Naive thymus-derived CD8-positive, alpha-beta T cell (primary cell): ENCODE measurements at regions not wholly inside any gene's neighbourhood (a gene's known extent, or its start where the extent isn't known, plus 50 kb on each side); places are given as distances from the start of the nearest gene placed in this dataset.

Experiments used
- ATAC-seq, 2 donors: fragments of 150-1000 bp; cut with Tn5 transposase in 1 of 2; sonication (Bioruptor Pico), chemical (Tn5 transposase) in 1 of 2; 1 replicate in 1 of 2; 2 replicates in 1 of 2; pipeline ENCODE4 v1.10.0; 2021; ENCODE audit warnings: mild to moderate bottlenecking in 2 of 2, moderate library complexity in 2 of 2
- POLR2A ChIA-PET: fragments of 350-600 bp; sonication (Branson Sonifier 250); formaldehyde crosslinking; loops from one replicate; lab custom pipeline; 2021; ENCODE audit warnings: antibody characterized with exemption; lab: Charles Lee
- DNase-seq, 10 donors: peaks; one replicate each; pipeline versions ENCODE4 v3.0.0 to v3.0.0-alpha.2; 2020 to 2022
- H3K27ac Mint-ChIP-seq, 10 donors: one replicate each; pipeline ENCODE4 v1.8.0; 2020 to 2022; ENCODE audit warnings: mild to moderate bottlenecking in 10 of 10, mixed read lengths in 10 of 10, moderate library complexity in 4 of 10, inconsistent platforms in 1 of 10
- H3K27me3 Mint-ChIP-seq, 5 donors: one replicate each; pipeline ENCODE4 v1.8.0; 2021 to 2022; ENCODE audit warnings: mixed read lengths in 5 of 5
- H3K36me3 Mint-ChIP-seq, 3 donors: one replicate each; pipeline ENCODE4 v1.8.0; 2020 to 2022; ENCODE audit warnings: mixed read lengths in 3 of 3, mild to moderate bottlenecking in 2 of 3, inconsistent platforms in 1 of 3
- H3K4me1 Mint-ChIP-seq, 4 donors: one replicate each; pipeline ENCODE4 v1.8.0; 2021 to 2022; ENCODE audit warnings: mixed read lengths in 4 of 4
- H3K4me3 Mint-ChIP-seq, 10 donors: one replicate each; pipeline ENCODE4 v1.8.0; 2020 to 2022; ENCODE audit warnings: mild to moderate bottlenecking in 10 of 10, mixed read lengths in 10 of 10, moderate library complexity in 6 of 10, inconsistent platforms in 1 of 10
- H3K9me3 Mint-ChIP-seq, 9 donors: one replicate each; pipeline ENCODE4 v1.8.0; 2020 to 2022; ENCODE audit warnings: mixed read lengths in 9 of 9, mild to moderate bottlenecking in 3 of 9, inconsistent platforms in 1 of 9, moderate library complexity in 1 of 9

- no peak for ATAC-seq
- Mint-ChIP-seq H3K36me3 (no peaks in the 10 kb centered on the region), H3K27me3 (no peaks in the 10 kb centered on the region), H3K9me3 (peaks cover 0 to 4% (median 0%) of the 10 kb centered on the region in 9 donors), H3K27ac (no peak overlapping the region), H3K4me1 (no peaks in the 10 kb centered on the region), H3K4me3 (no peak overlapping the region)
- POLR2A ChIA-PET = no interaction called here
- no peak for DNase-seq
Observed at GRCh38 chr1:103218821-103219220, 110.5 kb upstream of the COL11A1 start.

GRCh38 chr1:103218369-103218768 lies 110.0 kb upstream of the COL11A1 start:
- no peak overlapping the region for H3K27ac Mint-ChIP-seq
- H3K4me3 Mint-ChIP-seq = no peak overlapping the region
- DNase-seq (no peak), ATAC-seq (no peak)
- H3K36me3 Mint-ChIP-seq = no peaks in the 10 kb centered on the region
- POLR2A ChIA-PET = no interaction called here
- no peaks in the 10 kb centered on the region for H3K4me1 Mint-ChIP-seq
- peaks cover 0 to 4% (median 0%) of the 10 kb centered on the region in 9 donors for H3K9me3 Mint-ChIP-seq
- no peaks in the 10 kb centered on the region for H3K27me3 Mint-ChIP-seq

GRCh38 chr1:103211073-103211472 lies 102.8 kb upstream of the COL11A1 start:
- POLR2A ChIA-PET = no interaction called here
- Mint-ChIP-seq H3K36me3 (no peaks in the 10 kb centered on the region), H3K9me3 (peaks cover 0 to 4% (median 0%) of the 10 kb centered on the region in 9 donors), H3K27me3 (no peaks in the 10 kb centered on the region), H3K4me3 (no peak overlapping the region), H3K4me1 (no peaks in the 10 kb centered on the region), H3K27ac (no peak overlapping the region)
- DNase-seq (no peak), ATAC-seq (no peak)

GRCh38 chr1:103208844-103209243 lies 100.5 kb upstream of the COL11A1 start:
- Mint-ChIP-seq H3K4me3 (no peak overlapping the region), H3K27ac (no peak overlapping the region), H3K9me3 (peaks cover 0 to 4% (median 0%) of the 10 kb centered on the region in 9 donors), H3K4me1 (no peaks in the 10 kb centered on the region), H3K36me3 (no peaks in the 10 kb centered on the region), H3K27me3 (no peaks in the 10 kb centered on the region)
- ATAC-seq (no peak), DNase-seq (no peak)
- POLR2A ChIA-PET = no interaction called here

GRCh38 chr1:103199001-103199400 lies 90.7 kb upstream of the COL11A1 start:
- peaks cover 0 to 4% (median 0%) of the 10 kb centered on the region in 9 donors for H3K9me3 Mint-ChIP-seq
- no peak overlapping the region for H3K4me3 Mint-ChIP-seq
- no peaks in the 10 kb centered on the region for H3K36me3 Mint-ChIP-seq
- H3K4me1 Mint-ChIP-seq = no peaks in the 10 kb centered on the region
- DNase-seq (no peak), ATAC-seq (no peak)
- no peaks in the 10 kb centered on the region for H3K27me3 Mint-ChIP-seq
- no peak overlapping the region for H3K27ac Mint-ChIP-seq
- POLR2A ChIA-PET = no interaction called here

GRCh38 chr1:103198076-103198475 lies 89.8 kb upstream of the COL11A1 start:
- no peak overlapping the region for H3K27ac Mint-ChIP-seq
- no peak for DNase-seq
- no peaks in the 10 kb centered on the region for H3K27me3 Mint-ChIP-seq
- H3K9me3 Mint-ChIP-seq = peaks cover 0 to 4% (median 0%) of the 10 kb centered on the region in 9 donors
- H3K4me1 Mint-ChIP-seq = no peaks in the 10 kb centered on the region
- no peaks in the 10 kb centered on the region for H3K36me3 Mint-ChIP-seq
- no peak overlapping the region for H3K4me3 Mint-ChIP-seq
- POLR2A ChIA-PET = no interaction called here
- ATAC-seq = no peak

GRCh38 chr1:103197216-103197615 lies 88.9 kb upstream of the COL11A1 start:
- Mint-ChIP-seq H3K4me1 (no peaks in the 10 kb centered on the region), H3K27ac (no peak overlapping the region), H3K9me3 (peaks cover 0 to 4% (median 0%) of the 10 kb centered on the region in 9 donors), H3K27me3 (no peaks in the 10 kb centered on the region), H3K4me3 (no peak overlapping the region), H3K36me3 (no peaks in the 10 kb centered on the region)
- no peak for DNase-seq
- POLR2A ChIA-PET = no interaction called here
- ATAC-seq = no peak

- Mint-ChIP-seq H3K27ac (no peak overlapping the region), H3K4me3 (no peak overlapping the region), H3K4me1 (no peaks in the 10 kb centered on the region), H3K36me3 (no peaks in the 10 kb centered on the region), H3K9me3 (peaks cover 0 to 4% (median 0%) of the 10 kb centered on the region in 9 donors), H3K27me3 (no peaks in the 10 kb centered on the region)
- ATAC-seq = no peak
- DNase-seq = no peak
- POLR2A ChIA-PET = no interaction called here
Observed at GRCh38 chr1:103194984-103195383, 86.7 kb upstream of the COL11A1 start.

GRCh38 chr1:103194060-103194459 lies 85.7 kb upstream of the COL11A1 start:
- peaks cover 0 to 7% (median 1%) of the 10 kb centered on the region in 9 donors for H3K9me3 Mint-ChIP-seq
- POLR2A ChIA-PET = no interaction called here
- H3K36me3 Mint-ChIP-seq = no peaks in the 10 kb centered on the region
- H3K27ac Mint-ChIP-seq = no peak overlapping the region
- no peaks in the 10 kb centered on the region for H3K27me3 Mint-ChIP-seq
- H3K4me1 Mint-ChIP-seq = no peaks in the 10 kb centered on the region
- H3K4me3 Mint-ChIP-seq = no peak overlapping the region
- no peak for ATAC-seq
- no peak for DNase-seq

GRCh38 chr1:103191327-103191726 lies 83.0 kb upstream of the COL11A1 start:
- Mint-ChIP-seq H3K9me3 (peaks cover 0 to 12% (median 2%) of the 10 kb centered on the region in 9 donors), H3K27me3 (no peaks in the 10 kb centered on the region), H3K4me1 (no peaks in the 10 kb centered on the region), H3K4me3 (no peak overlapping the region), H3K27ac (no peak overlapping the region), H3K36me3 (no peaks in the 10 kb centered on the region)
- POLR2A ChIA-PET = no interaction called here
- DNase-seq = no peak
- ATAC-seq = no peak

GRCh38 chr1:103190766-103191165 lies 82.4 kb upstream of the COL11A1 start:
- H3K36me3 Mint-ChIP-seq = no peaks in the 10 kb centered on the region
- H3K27me3 Mint-ChIP-seq = no peaks in the 10 kb centered on the region
- POLR2A ChIA-PET = no interaction called here
- no peaks in the 10 kb centered on the region for H3K4me1 Mint-ChIP-seq
- no peak for ATAC-seq
- peaks cover 0 to 18% (median 2%) of the 10 kb centered on the region in 9 donors for H3K9me3 Mint-ChIP-seq
- DNase-seq = no peak
- H3K4me3 Mint-ChIP-seq = no peak overlapping the region
- H3K27ac Mint-ChIP-seq = no peak overlapping the region

GRCh38 chr1:103187673-103188072 lies 79.4 kb upstream of the COL11A1 start:
- POLR2A ChIA-PET = no interaction called here
- no peaks in the 10 kb centered on the region for H3K4me1 Mint-ChIP-seq
- H3K27ac Mint-ChIP-seq = no peak overlapping the region
- DNase-seq (no peak), ATAC-seq (no peak)
- H3K36me3 Mint-ChIP-seq = no peaks in the 10 kb centered on the region
- no peak overlapping the region for H3K4me3 Mint-ChIP-seq
- H3K9me3 Mint-ChIP-seq = peaks cover 2 to 26% (median 6%) of the 10 kb centered on the region in 9 donors
- H3K27me3 Mint-ChIP-seq = no peaks in the 10 kb centered on the region

GRCh38 chr1:103180660-103181059 lies 72.3 kb upstream of the COL11A1 start:
- POLR2A ChIA-PET = no interaction called here
- no peak overlapping the region for H3K4me3 Mint-ChIP-seq
- ATAC-seq (no peak), DNase-seq (no peak)
- H3K4me1 Mint-ChIP-seq = no peaks in the 10 kb centered on the region
- peaks cover 0 to 11% (median 5%) of the 10 kb centered on the region in 9 donors for H3K9me3 Mint-ChIP-seq
- no peak overlapping the region for H3K27ac Mint-ChIP-seq
- H3K36me3 Mint-ChIP-seq = no peaks in the 10 kb centered on the region
- H3K27me3 Mint-ChIP-seq = no peaks in the 10 kb centered on the region

- no peak for ATAC-seq
- Mint-ChIP-seq H3K4me1 (no peaks in the 10 kb centered on the region), H3K9me3 (peaks cover 0 to 5% (median 0%) of the 10 kb centered on the region in 9 donors), H3K27ac (no peak overlapping the region), H3K27me3 (no peaks in the 10 kb centered on the region), H3K4me3 (no peak overlapping the region), H3K36me3 (no peaks in the 10 kb centered on the region)
- POLR2A ChIA-PET = no interaction called here
- DNase-seq = no peak
Observed at GRCh38 chr1:103177108-103177775, 68.9 kb upstream of the COL11A1 start.
